COLO829 (cell line): ENCODE measurements at regions not wholly inside any gene's neighbourhood (a gene's known extent, or its start where the extent isn't known, plus 50 kb on each side); places are given as distances from the start of the nearest gene placed in this dataset.
"Not testable (repeated sequence)": the region's sequence is repeated elsewhere in the genome, so short reads cannot be mapped to it uniquely, and the experiment has no call there.

Experiments used
- DNase-seq: peaks from one replicate; pipeline ENCODE4 v3.0.0; 2012; ENCODE audit warnings: low spot score

- peak; percentile 85 for DNase-seq
These were observed 132.3 kb upstream of the C11orf58 start for GRCh38 chr11:16605894-16606783.

GRCh38 chr11:16605389-16605893 lies 133.0 kb upstream of the C11orf58 start:
- DNase-seq, result no peak

DNA sequence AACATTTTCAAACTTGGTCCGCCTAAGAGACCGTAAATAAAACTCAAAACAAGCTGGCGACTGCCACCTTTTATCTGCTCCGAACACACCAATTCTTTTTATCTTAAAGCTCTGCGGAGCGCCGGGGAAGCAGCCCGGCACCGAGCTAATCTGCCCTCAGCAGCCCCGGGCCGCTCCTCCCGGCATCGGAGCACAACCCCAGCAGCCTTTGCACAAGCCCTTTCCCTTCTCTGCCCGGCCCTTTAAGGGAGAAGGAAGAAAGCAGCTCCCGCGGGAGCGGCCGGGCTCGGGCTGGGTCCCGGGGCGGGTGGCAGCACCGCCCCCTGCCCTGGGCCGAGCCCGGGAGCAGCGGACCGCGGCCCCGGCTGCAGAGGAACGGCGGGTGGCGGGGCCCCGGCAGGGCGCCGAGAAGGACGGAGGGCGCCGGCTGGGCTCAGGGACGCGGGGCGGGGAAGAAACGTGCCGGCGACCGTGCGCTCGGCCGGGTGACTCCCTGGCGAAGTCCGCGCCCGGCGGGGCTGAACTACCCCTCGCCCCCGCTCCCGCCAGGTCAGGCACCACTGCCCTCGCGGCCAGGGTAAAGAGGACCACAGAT lies 133.6 kb upstream of the C11orf58 start:
- no peak for DNase-seq

DNA sequence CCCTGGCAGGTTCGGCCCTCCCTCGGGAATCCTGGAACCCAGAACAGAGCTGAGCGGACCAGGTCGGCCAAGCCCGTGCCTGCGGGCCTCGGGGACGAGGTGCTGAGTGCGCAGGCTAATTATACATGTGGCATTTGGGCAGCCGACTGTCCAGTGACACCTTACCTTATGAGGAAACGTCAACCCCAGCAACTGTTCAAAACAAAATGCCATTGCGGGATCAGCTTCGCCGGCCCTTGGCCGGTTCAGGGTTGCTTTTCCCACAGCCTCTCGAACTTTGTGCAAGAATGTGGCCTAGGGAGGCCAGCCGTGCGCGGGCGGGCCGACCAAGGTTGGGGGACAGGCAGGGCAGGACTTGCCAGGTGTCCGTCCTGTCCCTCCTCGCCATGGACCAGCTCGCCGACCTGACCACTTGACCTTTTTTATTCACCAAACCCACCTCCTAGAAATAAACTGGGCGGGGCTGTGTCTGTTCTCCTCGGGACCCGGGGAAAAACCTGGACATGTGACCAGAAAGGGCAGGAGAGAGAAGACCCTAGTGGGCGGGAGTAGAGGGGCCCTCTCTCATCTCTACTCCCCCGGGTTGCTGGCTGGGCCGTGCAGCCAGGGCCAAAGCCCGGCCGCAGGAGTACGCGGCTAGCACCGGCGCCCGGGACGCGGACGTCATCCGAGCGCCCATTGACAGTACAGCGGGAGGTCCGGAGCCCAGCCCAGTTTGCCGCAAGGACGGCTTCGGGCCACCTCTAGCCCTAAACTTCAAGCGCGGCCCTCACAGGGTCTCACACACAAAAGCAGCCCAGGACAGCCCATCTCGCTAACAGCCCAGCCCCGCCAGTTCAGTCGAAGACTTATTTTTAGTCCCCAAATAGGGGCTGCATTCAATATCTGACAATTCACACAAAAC lies 134.3 kb upstream of the C11orf58 start:
- no peak for DNase-seq

GRCh38 chr11:16603245-16603644 lies 135.2 kb upstream of the C11orf58 start:
- DNase-seq, result no peak

GRCh38 chr11:16598906-16599305 lies 139.5 kb upstream of the C11orf58 start:
- no peak for DNase-seq

DNA sequence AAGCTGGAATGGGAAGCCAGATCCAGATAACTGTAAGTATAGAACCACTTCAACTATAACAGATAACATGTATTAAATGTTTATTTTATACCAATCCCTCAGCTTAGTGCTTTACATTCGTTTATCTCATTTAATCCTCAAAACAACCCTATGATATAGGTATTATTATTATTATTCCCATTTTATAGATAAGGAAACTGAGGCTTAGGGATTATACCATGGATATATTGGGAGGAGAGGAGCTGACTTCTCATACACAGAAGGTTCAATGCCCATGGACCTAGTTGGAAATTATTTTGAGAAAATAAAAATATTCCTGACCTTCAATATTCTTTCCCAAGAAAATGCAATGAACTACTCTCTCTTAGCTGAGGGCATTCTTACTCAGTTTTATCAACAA lies 140.4 kb upstream of the C11orf58 start:
- DNase-seq, result no peak

- no peak for DNase-seq
These were observed 142.2 kb upstream of the C11orf58 start for GRCh38 chr11:16596231-16596630.

DNA sequence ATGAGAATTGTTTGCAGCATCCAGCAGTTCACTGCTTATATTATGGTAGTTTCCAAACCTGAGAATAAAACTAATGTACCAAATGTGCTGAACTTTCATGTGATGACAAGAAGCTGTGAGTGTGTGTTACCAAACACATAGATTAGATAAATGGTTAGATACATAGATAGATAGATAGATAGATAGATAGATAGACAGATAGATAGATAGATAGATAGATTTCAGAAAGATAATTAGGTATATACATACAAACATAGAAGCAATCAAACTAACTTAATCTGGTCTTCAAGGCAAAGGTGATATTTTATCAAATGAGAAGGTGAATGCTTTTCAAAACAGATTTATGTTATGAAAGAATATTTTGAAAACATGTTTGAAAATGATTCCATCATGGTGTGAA lies 147.3 kb upstream of the C11orf58 start:
- no peak for DNase-seq

- DNase-seq, result no peak
These were observed 150.8 kb upstream of the C11orf58 start for GRCh38 chr11:16587670-16588069.

DNA sequence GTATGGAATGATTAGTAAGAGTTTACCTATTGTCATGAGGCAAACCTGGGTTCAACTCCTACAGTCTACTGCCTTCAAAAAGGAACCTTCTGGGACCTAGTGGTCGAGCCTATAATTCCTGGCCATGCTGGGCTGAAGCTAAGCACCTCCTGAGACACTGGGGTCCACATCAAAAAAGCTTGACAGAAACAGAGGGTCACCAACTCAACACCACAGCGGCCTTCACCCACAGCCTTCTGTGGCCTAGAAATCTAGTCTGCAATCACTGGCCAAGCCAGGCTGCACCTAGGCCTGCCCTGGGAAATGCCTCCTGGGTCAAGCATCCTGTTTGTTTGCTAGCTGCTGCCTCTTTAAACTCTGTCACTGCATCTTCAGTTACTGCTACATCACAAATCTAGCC lies 153.9 kb upstream of the C11orf58 start:
- DNase-seq, result no peak

GRCh38 chr11:16581078-16581477 lies 157.4 kb upstream of the C11orf58 start:
- DNase-seq, result not testable (repeated sequence)

DNA sequence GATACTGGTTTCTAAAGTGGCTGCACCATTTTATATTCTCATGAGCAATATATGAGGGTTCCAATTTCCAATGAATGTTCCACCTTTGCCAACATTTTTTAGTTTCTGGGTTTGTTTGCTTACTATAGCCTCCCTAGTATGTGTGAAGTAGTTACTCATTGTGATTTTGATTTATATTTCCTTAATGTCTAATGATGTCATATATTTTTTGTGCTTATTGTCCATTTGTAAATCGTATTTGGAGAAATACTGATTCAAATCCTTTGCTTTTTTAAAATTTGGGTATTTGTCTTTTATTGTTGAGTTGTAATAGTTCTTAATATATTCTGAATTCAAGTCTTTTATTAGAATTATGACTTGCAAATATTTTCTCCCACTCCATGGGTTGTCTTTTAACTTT lies 161.0 kb upstream of the C11orf58 start:
- no peak for DNase-seq

DNA sequence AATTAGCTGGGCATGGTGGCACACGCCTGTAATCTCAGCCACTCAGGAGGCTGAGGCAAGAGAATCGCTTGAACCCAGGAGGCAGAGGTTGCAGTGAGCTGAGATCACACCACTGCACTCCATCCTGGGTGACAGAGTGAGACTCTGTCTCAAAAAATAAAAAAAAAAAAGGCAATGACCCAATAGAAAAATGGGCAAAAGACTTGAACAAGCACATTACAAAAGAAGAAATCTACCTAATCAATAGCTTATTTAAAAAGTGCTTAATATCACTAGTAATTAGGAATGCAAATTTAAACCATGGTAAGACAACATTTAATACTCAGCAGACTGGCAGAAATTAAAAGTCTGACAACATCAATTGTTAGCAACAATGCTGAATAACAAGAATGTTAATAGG lies 163.6 kb upstream of the C11orf58 start:
- not testable (repeated sequence) for DNase-seq

DNA sequence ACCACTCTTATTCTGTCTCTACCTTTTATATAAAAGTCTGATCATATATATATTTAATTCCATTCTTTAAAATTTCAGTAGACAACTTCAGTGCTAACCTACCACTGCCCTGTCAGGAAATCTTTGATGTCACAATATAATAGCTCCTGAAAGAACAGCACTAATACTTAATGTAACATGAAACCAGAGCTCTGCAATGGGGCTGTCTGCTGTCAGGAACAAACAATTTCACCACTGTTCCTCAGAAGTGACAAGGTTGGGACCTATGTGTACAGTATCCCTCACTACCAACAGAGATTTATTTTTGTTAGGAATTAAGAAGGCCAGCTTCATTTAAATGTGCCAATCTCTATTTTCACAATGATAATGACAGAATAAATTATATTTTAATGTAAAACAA lies 165.5 kb upstream of the C11orf58 start:
- DNase-seq, result peak; percentile 61

- DNase-seq, result peak; percentile 1
These were observed 177.3 kb upstream of the C11orf58 start for GRCh38 chr11:16561150-16561549.

GRCh38 chr11:16558494-16558893 lies 180.0 kb upstream of the C11orf58 start:
- no peak for DNase-seq

DNA sequence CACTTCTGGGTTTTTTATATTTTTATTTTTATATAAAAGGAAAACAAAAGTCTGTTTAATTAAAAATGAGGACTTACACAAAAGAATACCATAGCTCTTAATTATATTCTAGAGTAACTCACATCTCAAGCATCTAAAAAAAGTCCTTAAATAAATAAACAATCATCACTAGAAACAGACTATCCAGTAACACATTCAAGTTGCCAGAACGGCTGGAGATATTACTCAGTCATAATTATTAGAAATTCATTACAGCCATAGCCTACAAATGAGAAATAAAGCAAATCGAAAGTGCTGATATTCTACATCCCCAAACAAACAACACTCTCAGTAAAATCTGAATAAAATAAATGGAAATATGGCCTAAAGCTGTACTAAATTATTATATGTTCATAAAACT lies 182.5 kb upstream of the C11orf58 start:
- DNase-seq, result no peak

DNA sequence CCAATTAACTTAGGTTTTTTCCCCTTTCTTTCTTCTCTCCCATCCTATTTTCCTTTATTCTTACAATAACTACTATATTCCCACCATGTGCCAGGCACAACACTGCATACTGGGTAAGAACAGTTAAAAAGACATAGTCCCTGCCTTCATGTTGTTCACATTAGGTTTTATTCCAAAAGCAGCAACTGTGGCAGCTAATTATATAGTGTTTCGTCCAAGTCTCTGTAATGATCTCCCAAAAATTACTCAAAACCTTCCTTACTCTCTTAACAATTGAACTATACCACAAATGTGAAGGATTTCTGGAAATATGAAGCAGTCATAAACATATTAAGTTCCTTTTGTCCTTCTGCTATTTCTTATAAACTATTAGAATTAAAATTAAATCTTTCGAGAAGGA lies 184.1 kb upstream of the C11orf58 start:
- DNase-seq, result no peak

- no peak for DNase-seq
These were observed 190.6 kb upstream of the C11orf58 start for GRCh38 chr11:16547879-16548278.

- DNase-seq, result no peak
These were observed 187.3 kb upstream of the SOX6 start for GRCh38 chr11:16543642-16544041.

- no peak for DNase-seq
These were observed 186.0 kb upstream of the SOX6 start for GRCh38 chr11:16542353-16542752.
